WTC11 (cell line): ENCODE measurements at regions not wholly inside any gene's neighbourhood (a gene's known extent, or its start where the extent isn't known, plus 50 kb on each side); places are given as distances from the start of the nearest gene placed in this dataset.

Source experiments
- FOXJ3 ChIP-seq: sonication (generic); formaldehyde crosslinking; IDR thresholded peaks from 2 replicates; pipeline ENCODE4 v1.9.0; 2021; ENCODE audit warnings: missing genetic modification reagents, mild to moderate bottlenecking, borderline replicate concordance
- GRHL2 ChIP-seq: fragments of 250-450 bp; sonication (Bioruptor Pico); IDR thresholded peaks from 2 replicates; pipeline ENCODE4 v1.8.0; 2022; ENCODE audit warnings: mild to moderate bottlenecking, moderate library complexity; ENCODE audit not compliant: insufficient replicate concordance, severe bottlenecking
- JUN ChIP-seq: sonication (generic); formaldehyde crosslinking; IDR thresholded peaks from 2 replicates; pipeline ENCODE4 v1.8.0; 2023; ENCODE audit warnings: mild to moderate bottlenecking, missing genetic modification reagents
- NFYB ChIP-seq: sonication (generic); formaldehyde crosslinking; conservative IDR thresholded peaks from 2 replicates; pipeline ENCODE4 v1.8.0; 2022; ENCODE audit warnings: low read depth, missing genetic modification reagents
- NR3C1 ChIP-seq: sonication (generic); formaldehyde crosslinking; conservative IDR thresholded peaks from 2 replicates; pipeline ENCODE4 v1.8.1; 2023; ENCODE audit warnings: low read depth, mild to moderate bottlenecking, missing genetic modification reagents
- ZNF138 ChIP-seq: sonication (generic); formaldehyde crosslinking; conservative IDR thresholded peaks from 2 replicates; pipeline ENCODE4 v1.8.1; 2022; ENCODE audit warnings: mild to moderate bottlenecking, moderate library complexity, missing genetic modification reagents
- TF ChIP-seq, protein P1 (sequence below): sonication (generic); formaldehyde crosslinking; IDR thresholded peaks from 2 replicates; pipeline ENCODE4 v1.8.1; 2023; ENCODE audit warnings: mild to moderate bottlenecking, moderate library complexity, missing genetic modification reagents
- TF ChIP-seq, protein P2 (sequence below): fragments of 200-600 bp; IDR thresholded peaks from 2 replicates; pipeline ENCODE4 v1.8.0; 2022; ENCODE audit warnings: antibody characterized with exemption

GRCh38 chr3:124138148-124138547, 146.2 kb upstream of the ROPN1 start:
- TF ChIP-seq, protein P1, sequence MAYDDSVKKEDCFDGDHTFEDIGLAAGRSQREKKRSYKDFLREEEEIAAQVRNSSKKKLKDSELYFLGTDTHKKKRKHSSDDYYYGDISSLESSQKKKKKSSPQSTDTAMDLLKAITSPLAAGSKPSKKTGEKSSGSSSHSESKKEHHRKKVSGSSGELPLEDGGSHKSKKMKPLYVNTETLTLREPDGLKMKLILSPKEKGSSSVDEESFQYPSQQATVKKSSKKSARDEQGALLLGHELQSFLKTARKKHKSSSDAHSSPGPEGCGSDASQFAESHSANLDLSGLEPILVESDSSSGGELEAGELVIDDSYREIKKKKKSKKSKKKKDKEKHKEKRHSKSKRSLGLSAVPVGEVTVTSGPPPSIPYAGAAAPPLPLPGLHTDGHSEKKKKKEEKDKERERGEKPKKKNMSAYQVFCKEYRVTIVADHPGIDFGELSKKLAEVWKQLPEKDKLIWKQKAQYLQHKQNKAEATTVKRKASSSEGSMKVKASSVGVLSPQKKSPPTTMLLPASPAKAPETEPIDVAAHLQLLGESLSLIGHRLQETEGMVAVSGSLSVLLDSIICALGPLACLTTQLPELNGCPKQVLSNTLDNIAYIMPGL (CRISPR knock-in tag): no peak
- TF ChIP-seq ZNF138 (CRISPR knock-in tag) (no peak), JUN (CRISPR knock-in tag) (no peak), FOXJ3 (CRISPR knock-in tag) (no peak), NR3C1 (CRISPR knock-in tag) (no peak), NFYB (CRISPR knock-in tag) (no peak), GRHL2 (CRISPR knock-in tag) (no peak)
- TF ChIP-seq, protein P2, sequence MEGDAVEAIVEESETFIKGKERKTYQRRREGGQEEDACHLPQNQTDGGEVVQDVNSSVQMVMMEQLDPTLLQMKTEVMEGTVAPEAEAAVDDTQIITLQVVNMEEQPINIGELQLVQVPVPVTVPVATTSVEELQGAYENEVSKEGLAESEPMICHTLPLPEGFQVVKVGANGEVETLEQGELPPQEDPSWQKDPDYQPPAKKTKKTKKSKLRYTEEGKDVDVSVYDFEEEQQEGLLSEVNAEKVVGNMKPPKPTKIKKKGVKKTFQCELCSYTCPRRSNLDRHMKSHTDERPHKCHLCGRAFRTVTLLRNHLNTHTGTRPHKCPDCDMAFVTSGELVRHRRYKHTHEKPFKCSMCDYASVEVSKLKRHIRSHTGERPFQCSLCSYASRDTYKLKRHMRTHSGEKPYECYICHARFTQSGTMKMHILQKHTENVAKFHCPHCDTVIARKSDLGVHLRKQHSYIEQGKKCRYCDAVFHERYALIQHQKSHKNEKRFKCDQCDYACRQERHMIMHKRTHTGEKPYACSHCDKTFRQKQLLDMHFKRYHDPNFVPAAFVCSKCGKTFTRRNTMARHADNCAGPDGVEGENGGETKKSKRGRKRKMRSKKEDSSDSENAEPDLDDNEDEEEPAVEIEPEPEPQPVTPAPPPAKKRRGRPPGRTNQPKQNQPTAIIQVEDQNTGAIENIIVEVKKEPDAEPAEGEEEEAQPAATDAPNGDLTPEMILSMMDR: no peak
